Stimulated activated CD4-positive, alpha-beta T cell treated with anti-CD3 and anti-CD28 coated beads, Interleukin-15, amount 100 ng/mL, for 24 hours (primary cell): ENCODE measurements at regions not wholly inside any gene's neighbourhood (a gene's known extent, or its start where the extent isn't known, plus 50 kb on each side); places are given as distances from the start of the nearest gene placed in this dataset.

Source experiments
- DNase-seq: peaks from one replicate; pipeline ENCODE4 v3.0.0-alpha.2; 2020

GRCh38 chr2:186189816-186190215 is 296.2 kb upstream of the ZC3H15 start:
- no peak for DNase-seq

DNA sequence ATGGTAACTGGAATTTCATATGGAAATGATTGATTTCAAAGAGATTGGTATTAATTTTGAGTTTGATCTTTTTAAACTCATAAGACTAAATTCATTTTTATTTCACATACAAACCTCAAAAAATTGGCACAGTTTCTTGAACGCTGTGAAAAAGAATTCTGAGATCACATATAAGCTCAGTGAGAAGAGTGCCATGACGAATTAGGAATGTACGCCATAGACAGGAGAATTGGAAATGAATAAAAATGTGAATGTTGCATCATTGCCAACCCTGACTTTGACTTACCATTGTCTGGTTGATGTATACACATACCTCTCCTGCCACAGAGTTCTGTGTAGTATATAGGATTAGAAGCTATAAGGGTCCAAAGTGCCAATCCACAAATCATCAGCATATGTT is 290.4 kb upstream of the ZC3H15 start:
- DNase-seq = no peak

DNA sequence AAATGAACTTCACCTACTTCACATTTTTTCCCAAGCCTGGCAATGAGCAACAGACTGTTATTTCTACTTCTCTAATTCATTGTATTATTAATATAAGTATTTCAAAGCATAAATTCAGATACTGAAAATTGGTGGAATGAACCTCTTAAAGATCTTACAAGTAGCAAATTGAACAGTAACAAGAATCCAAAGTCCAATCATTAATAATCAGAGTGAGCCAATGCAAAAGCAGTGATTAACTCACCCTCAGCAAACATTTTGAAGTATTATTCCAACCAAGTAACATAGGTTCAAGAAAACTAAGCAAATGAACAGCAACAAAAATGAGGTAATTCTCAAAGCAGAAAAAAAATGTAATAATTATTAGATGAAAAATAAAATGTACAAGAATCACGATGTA is 288.1 kb upstream of the ZC3H15 start:
- DNase-seq = no peak

GRCh38 chr2:186199029-186199428 is 287.0 kb upstream of the ZC3H15 start:
- DNase-seq = no peak

DNA sequence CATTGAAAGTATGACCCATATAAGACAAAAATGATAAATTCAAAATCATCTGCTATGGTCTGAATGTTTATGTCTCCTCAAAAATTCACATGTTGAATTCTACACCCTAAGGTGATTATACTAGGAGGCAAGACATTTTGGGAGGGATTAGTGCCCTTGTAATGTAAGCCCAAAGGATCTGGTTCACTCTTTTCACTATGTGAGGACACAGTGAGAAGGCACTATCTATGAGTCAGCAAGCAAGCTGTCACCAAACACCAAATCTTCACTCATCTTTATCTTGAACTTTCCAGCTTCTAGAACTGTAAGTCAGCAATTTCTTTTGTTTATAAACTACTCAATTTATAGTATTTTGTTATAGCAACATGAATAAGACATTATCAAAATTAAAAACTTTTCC is 284.7 kb upstream of the ZC3H15 start:
- no peak for DNase-seq

GRCh38 chr2:186205254-186205911 is 280.7 kb upstream of the ZC3H15 start:
- no peak for DNase-seq

DNA sequence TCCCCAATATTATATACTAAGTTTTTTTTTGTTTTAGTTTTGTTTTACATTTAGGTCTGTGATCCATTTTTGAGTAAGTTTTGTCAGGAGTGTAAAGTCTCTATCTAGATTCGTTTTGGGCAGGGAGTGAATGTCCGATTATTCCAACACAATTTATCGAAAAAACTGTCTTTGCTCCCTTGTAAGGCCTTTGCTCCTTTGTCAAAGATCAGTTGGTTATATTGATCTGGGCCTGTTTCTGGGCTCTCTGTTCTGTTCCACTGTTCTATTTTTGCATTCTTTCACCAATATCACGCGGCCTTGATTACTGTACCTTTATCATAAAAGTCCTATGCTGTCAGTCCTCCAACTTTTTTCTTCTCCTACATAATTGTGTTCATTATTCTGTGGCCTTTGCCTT is 276.5 kb upstream of the ZC3H15 start:
- no peak for DNase-seq

- no peak for DNase-seq
These were observed 265.7 kb upstream of the ZC3H15 start for GRCh38 chr2:186220409-186220808.

GRCh38 chr2:186229265-186229664 is 256.8 kb upstream of the ZC3H15 start:
- DNase-seq = no peak

DNA sequence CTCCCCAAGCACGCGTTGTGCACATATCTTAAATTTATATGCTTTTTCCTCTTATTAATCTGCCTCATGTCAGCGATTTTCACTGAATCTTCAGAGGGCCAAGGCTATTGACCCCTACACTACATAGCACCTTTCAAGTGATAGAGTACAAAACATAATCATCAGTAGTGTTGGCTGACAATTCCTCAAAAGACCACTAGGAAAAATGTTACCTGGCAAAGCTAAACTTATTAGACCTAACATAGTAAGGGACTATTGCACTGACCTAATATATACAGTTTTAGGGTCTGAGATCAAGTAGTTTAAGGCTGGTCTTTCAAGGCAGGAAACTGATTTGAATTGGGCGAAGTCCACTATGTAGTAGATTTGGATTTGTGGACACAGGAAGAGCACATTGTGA is 244.2 kb upstream of the ZC3H15 start:
- DNase-seq = no peak

DNA sequence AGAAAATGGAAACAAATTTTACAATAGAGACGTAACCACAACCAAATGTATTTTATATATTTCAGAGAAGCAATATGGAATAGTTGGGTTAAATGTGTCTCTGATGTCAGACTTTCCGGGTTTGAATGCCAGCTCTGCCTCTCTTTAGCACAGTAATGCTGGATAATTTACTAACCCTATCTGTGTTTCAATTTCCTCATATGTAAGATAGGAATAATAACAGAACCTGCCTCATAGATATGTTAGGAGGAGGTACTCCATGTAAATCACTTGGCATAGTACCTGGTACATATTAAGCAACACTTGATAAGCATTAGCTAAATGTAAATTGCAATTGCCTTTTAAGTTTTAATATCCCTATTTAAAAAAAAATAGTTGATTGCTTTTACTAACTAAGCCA is 231.3 kb upstream of the ZC3H15 start:
- DNase-seq = no peak

DNA sequence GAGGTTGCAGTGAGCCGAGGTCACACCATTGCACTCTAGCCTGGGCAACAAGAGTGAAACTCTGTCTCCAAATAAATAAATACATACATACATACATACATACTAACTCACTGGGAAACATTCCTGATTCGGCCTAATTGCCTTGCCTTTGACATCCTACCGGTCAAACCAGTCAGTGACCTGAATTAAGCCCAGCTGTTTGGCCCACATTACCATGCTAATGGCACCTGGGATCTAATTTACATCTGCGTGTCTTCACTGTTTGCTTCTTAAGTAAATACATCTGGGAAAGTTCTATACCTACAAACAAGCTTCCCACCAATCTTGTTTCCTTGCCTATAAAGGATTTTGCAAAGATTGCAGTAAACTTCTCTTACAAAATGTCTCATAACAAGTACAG is 230.2 kb upstream of the ZC3H15 start:
- DNase-seq = no peak

GRCh38 chr2:186256540-186256939 is 229.5 kb upstream of the ZC3H15 start:
- DNase-seq = no peak

GRCh38 chr2:186263673-186264250 is 222.3 kb upstream of the ZC3H15 start:
- no peak for DNase-seq

DNA sequence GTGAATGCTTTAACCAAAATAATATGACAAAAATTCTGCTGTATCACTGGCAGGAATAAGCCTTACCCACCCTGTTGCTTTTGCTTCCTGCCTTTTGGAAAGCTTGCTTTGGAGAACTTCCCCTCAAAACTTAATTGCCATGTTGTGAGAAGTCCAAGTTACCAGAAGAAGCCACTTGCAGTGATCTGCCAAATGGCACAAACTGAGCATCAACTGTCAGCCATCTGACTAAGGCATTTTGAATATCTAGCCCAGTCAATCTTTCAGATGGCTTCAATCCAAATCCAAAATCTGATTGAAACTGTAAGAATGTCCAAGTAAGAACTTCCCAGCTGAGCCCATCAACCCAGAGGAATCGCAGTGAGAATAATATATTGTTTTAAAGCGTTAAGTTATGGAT is 216.5 kb upstream of the ZC3H15 start:
- no peak for DNase-seq

DNA sequence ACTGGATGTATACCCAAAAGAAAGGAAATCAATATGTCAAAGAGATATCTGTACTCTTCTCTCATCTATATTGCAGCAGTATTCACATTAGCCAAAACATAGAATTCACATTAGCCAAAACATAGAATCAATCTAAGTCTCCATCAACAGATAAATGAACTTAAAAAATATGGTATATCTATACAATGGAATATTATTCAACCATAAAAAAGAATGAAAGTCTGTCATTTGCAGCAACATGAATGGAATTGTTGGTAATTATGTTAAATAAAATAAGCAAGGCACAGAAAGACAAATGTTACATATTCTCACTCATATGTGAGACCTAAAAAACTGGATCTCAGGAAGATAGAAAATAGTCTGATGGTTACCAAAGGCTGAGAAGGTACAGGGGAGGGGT is 212.1 kb upstream of the ZC3H15 start:
- DNase-seq = no peak

GRCh38 chr2:186274936-186275575 is 211.0 kb upstream of the ZC3H15 start:
- DNase-seq = no peak

GRCh38 chr2:186276909-186277308 is 209.2 kb upstream of the ZC3H15 start:
- no peak for DNase-seq

- DNase-seq = no peak
These were observed 204.3 kb upstream of the ZC3H15 start for GRCh38 chr2:186281726-186282125.

DNA sequence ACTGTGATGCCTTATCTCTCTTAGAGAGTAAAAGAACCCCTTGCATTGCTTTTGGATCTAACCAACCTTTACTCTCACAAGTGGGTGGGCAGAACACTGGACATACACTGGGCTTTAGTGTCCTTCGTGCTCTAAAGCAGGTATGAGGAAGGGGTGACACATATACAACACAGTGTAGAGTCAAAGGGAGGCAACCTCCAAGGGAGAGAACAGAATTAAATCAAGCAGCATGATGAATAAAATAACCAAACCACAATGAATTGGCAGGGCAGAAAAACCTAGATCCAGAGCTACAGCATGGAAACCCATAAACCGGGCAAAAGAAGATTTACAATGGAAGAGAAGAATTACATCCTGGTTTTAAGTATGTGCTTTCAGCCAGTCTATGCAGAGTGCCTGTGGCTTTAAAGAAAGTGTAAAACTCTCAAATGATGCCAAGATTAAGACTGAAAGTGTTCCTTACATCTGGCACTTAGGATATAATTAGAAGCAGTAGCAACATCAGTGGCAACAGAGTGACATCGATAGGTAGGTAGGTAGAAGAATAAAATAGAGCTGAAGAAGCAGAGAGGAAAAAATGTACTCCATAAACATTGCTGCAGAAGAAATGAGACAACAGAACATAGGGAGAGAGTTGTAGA is 191.7 kb upstream of the ZC3H15 start:
- DNase-seq = no peak

GRCh38 chr2:186299610-186300009 is 186.4 kb upstream of the ZC3H15 start:
- no peak for DNase-seq

DNA sequence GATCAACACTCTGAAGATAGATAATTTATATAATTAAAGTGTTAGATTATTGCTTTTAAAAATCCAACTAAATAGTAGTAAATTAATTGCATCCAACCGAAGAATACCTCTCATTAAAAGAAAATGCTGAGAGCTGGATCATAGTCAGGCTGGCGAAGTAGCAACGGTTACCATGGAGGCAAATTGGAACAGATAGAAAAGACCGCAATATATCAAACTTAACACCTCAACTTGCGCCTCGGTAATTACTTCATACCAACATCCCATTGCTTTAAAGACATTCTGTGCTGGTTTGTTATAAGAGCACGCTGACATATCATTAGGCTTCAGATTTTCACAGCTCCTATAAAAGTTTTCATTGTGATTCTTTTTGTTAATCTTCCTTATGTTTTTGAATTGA is 183.8 kb upstream of the ZC3H15 start:
- DNase-seq = no peak

GRCh38 chr2:186303091-186303490 is 183.0 kb upstream of the ZC3H15 start:
- no peak for DNase-seq

GRCh38 chr2:186304064-186304463 is 182.0 kb upstream of the ZC3H15 start:
- no peak for DNase-seq
